B cell (primary cell): ENCODE measurements at regions not wholly inside any gene's neighbourhood (a gene's known extent, or its start where the extent isn't known, plus 50 kb on each side); places are given as distances from the start of the nearest gene placed in this dataset.

ENCODE experiments used
- CTCF ChIP-seq: fragments of 200-600 bp; IDR thresholded peaks from one replicate; pipeline ENCODE4 v1.8.0; 2022; ENCODE audit warnings: antibody characterized with exemption, mild to moderate bottlenecking
- EZH2 ChIP-seq: IDR thresholded peaks from 2 replicates; pipeline ENCODE4 v1.6.1; 2012; ENCODE audit warnings: borderline replicate concordance, low read depth, mild to moderate bottlenecking, moderate library complexity, low read length; ENCODE audit not compliant: insufficient read depth, poor library complexity, severe bottlenecking

- TF ChIP-seq EZH2 (no peak), CTCF (no peak)
Measured at GRCh38 chr7:110399421-110399820, 691.5 kb upstream of the LRRN3 start.
